Smooth muscle cell (in vitro differentiated cells): ENCODE measurements at regions not wholly inside any gene's neighbourhood (a gene's known extent, or its start where the extent isn't known, plus 50 kb on each side); places are given as distances from the start of the nearest gene placed in this dataset.
A peak's percentile ranks its signal among the peaks of the same experiment; 100 is the strongest.

Experiments used
- DNase-seq: peaks from one replicate; lab custom pipeline; 2025; ENCODE audit not compliant: unreplicated experiment; lab: John Stamatoyannopoulos, UW
- H2AFZ ChIP-seq: fragments of 200-600 bp; sonication (generic); 2 replicates; pipeline ENCODE4 v1.6.0; 2016; ENCODE audit warnings: antibody characterized with exemption, low read depth, mild to moderate bottlenecking
- H3F3A ChIP-seq: fragments of 200-600 bp; sonication (generic); 2 replicates; pipeline ENCODE4 v1.6.0; 2017; ENCODE audit warnings: antibody characterized with exemption, low read depth
- H3K27ac ChIP-seq: fragments of 200-600 bp; sonication (generic); 2 replicates; pipeline ENCODE4 v1.5.1; 2016; ENCODE audit warnings: low read depth, mild to moderate bottlenecking
- H3K27me3 ChIP-seq: fragments of 200-600 bp; sonication (generic); 2 replicates; pipeline ENCODE4 v1.6.1; 2016; ENCODE audit warnings: low read depth, mild to moderate bottlenecking
- H3K36me3 ChIP-seq: fragments of 200-600 bp; sonication (generic); 2 replicates; pipeline ENCODE4 v1.5.1; 2016; ENCODE audit warnings: low read depth
- H3K4me1 ChIP-seq: fragments of 200-600 bp; sonication (generic); 2 replicates; pipeline ENCODE4 v1.5.1; 2016; ENCODE audit warnings: low read depth
- H3K4me2 ChIP-seq: fragments of 200-600 bp; sonication (generic); 2 replicates; pipeline ENCODE4 v1.6.0; 2016; ENCODE audit warnings: mild to moderate bottlenecking
- H3K4me3 ChIP-seq: fragments of 200-600 bp; sonication (generic); 2 replicates; pipeline ENCODE4 v1.5.1; 2016; ENCODE audit warnings: mild to moderate bottlenecking
- H3K79me2 ChIP-seq: fragments of 200-600 bp; sonication (generic); 2 replicates; pipeline ENCODE4 v1.6.0; 2016; ENCODE audit warnings: low read depth, mild to moderate bottlenecking
- H3K9ac ChIP-seq: fragments of 200-600 bp; sonication (generic); 2 replicates; pipeline ENCODE4 v1.6.0; 2016; ENCODE audit warnings: low read depth
- H3K9me3 ChIP-seq: fragments of 200-600 bp; sonication (generic); replicated peaks from 2 replicates; pipeline ENCODE4 v1.5.1; 2016; ENCODE audit warnings: low read depth
- H4K20me1 ChIP-seq: fragments of 200-600 bp; sonication (generic); 2 replicates; pipeline ENCODE4 v1.6.0; 2016; ENCODE audit warnings: low read depth
- WGBS: methylation state at CpG from one replicate; pipeline ENCODE4 v1.1.7; 2016; ENCODE audit warnings: low lambda C conversion rate; 5-methylcytosine and 5-hydroxymethylcytosine counted together
- TF ChIP-seq, protein P1 (sequence below): fragments of 200-600 bp; sonication (generic); IDR thresholded peaks from 2 replicates; pipeline ENCODE4 v1.5.1; 2017; ENCODE audit warnings: borderline replicate concordance, mild to moderate bottlenecking, antibody characterized with exemption; ENCODE audit not compliant: insufficient read depth, poor library complexity, severe bottlenecking

DNA sequence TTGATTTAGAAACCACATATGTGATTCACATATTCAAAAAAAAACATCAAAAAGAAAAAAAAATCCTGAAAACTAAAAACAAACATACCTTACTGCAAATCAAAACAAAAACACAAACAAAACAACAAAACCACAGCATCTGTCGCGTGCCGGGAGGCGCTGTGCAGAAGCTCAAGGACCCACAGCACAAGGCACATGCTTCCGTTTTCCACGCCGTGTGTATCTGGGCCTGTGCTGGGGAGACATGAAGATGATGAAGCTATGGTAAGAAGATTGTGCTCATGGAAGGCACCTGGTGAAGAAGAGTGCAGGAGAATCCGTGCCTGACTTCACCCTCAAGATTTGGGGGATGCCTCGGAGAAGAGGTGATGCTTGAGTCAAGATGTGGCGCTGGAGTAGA lies 788.9 kb upstream of the ARRDC4 start:
- TF ChIP-seq, protein P1, sequence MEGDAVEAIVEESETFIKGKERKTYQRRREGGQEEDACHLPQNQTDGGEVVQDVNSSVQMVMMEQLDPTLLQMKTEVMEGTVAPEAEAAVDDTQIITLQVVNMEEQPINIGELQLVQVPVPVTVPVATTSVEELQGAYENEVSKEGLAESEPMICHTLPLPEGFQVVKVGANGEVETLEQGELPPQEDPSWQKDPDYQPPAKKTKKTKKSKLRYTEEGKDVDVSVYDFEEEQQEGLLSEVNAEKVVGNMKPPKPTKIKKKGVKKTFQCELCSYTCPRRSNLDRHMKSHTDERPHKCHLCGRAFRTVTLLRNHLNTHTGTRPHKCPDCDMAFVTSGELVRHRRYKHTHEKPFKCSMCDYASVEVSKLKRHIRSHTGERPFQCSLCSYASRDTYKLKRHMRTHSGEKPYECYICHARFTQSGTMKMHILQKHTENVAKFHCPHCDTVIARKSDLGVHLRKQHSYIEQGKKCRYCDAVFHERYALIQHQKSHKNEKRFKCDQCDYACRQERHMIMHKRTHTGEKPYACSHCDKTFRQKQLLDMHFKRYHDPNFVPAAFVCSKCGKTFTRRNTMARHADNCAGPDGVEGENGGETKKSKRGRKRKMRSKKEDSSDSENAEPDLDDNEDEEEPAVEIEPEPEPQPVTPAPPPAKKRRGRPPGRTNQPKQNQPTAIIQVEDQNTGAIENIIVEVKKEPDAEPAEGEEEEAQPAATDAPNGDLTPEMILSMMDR: no peak
- no peak overlapping the region for H3K4me3 ChIP-seq
- H3K9me3 ChIP-seq: no peaks in the 10 kb centered on the region
- H3K27me3 ChIP-seq: no peaks in the 10 kb centered on the region
- H3K4me2 ChIP-seq: no peak overlapping the region
- no peak for DNase-seq
- H2AFZ ChIP-seq: no peak overlapping the region
- H4K20me1 ChIP-seq: no peaks in the 10 kb centered on the region
- no peak overlapping the region for H3K9ac ChIP-seq
- no peaks in the 10 kb centered on the region for H3K36me3 ChIP-seq
- no peak overlapping the region for H3K27ac ChIP-seq
- no peaks in the 10 kb centered on the region for H3K79me2 ChIP-seq
- H3K4me1 ChIP-seq: no peaks in the 10 kb centered on the region
- WGBS: 97% methylated on average over 10 of the region's 10 CpGs
- H3F3A ChIP-seq: no peaks in the 10 kb centered on the region

DNA sequence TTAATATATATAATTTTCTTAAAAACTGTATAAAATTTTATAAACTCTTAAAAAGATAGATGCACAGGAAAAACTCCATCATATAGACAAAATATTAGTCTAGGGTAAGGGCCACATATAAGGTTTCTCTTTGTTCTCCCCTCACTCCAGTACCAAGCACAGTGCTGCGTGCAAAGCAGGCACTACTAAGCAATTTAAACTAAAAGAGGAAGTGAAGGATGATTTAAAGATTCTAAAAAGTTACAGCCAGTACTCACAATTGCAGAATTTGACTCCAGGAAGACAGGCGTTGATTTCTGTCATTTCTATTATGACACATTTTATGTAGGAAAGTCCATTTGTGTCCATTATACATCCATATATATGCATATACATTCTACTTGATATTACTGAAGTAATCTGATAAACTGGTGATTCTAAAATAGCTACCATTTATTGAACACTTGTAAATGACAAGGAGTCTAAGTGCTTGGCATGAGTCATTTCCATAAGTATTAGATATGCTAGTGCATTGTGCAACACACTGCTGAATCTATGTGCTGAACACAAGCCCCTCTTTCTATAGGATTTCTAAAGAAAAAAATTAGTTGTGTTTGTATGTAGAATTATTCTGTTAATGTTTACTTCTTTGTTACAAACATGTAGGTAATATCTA lies 785.5 kb upstream of the ARRDC4 start:
- no peaks in the 10 kb centered on the region for H3K36me3 ChIP-seq
- TF ChIP-seq, protein P1: no peak
- H3K27ac ChIP-seq: no peak overlapping the region
- H3K9me3 ChIP-seq: no peaks in the 10 kb centered on the region
- H3K4me2 ChIP-seq: no peak overlapping the region
- no peaks in the 10 kb centered on the region for H3K4me1 ChIP-seq
- H2AFZ ChIP-seq: no peak overlapping the region
- 92% methylated on average over 2 of the region's 2 CpGs for WGBS
- H3F3A ChIP-seq: no peaks in the 10 kb centered on the region
- H3K79me2 ChIP-seq: no peaks in the 10 kb centered on the region
- DNase-seq: no peak
- no peaks in the 10 kb centered on the region for H4K20me1 ChIP-seq
- no peak overlapping the region for H3K4me3 ChIP-seq
- H3K27me3 ChIP-seq: peaks cover 6% of the 10 kb centered on the region
- H3K9ac ChIP-seq: no peak overlapping the region

DNA sequence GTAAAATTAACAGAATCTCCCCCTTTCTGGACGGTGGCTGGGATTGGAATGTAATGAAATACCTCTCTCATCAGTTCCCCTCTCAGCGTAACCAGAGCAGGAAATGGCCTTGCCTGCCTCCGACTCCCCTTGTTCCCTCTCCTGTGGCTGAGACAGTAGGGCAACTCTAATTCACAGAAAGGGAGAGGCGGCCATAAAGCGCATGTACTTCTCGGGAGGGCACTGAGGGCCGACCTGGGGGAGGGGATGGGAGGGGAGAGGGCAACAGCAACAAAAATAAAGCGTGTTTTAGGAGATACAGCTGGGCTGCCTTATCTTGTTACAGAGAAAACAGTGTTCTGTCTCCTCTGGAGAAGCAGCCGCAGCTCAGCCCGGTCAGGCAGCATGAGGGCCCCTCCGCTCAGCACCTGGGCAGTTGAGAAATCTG lies 783.3 kb upstream of the ARRDC4 start:
- Histone ChIP-seq H3K79me2 (no peaks in the 10 kb centered on the region), H4K20me1 (no peaks in the 10 kb centered on the region), H3K36me3 (no peaks in the 10 kb centered on the region), H3K27me3 (peaks cover 6% of the 10 kb centered on the region), H3K9ac (no peak overlapping the region), H3F3A (no peaks in the 10 kb centered on the region), H3K27ac (no peak overlapping the region), H3K4me2 (peak overlapping the region; percentile 70), H3K4me1 (no peaks in the 10 kb centered on the region), H2AFZ (peak overlapping the region; percentile 42), H3K9me3 (no peaks in the 10 kb centered on the region), H3K4me3 (no peak overlapping the region)
- WGBS: 29% methylated on average over 11 of the region's 11 CpGs
- DNase-seq: no peak
- TF ChIP-seq, protein P1: no peak

DNA sequence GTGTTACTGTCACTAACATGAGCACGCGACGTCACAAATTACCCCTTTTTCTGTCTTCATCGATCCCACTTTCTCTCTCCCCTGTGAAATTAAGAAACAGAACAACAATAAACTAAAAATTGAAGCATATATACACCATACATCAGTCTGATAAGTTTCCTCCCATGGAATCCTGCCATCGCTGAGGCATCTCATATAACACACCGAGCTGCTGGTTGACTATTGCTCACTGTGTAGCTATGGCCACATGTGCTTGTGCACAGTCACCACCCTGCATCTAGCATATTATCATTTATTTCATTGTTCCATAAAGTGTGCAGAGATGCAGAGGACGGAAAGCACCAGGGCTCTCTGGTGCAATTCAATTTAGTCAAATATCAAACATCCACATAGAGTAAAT lies 777.9 kb upstream of the ARRDC4 start:
- Histone ChIP-seq H3K27me3 (peaks cover 30% of the 10 kb centered on the region), H4K20me1 (no peaks in the 10 kb centered on the region), H3K9ac (no peak overlapping the region), H3K4me1 (no peaks in the 10 kb centered on the region), H3K27ac (no peak overlapping the region), H3K79me2 (no peaks in the 10 kb centered on the region), H3K4me3 (no peak overlapping the region), H3F3A (no peaks in the 10 kb centered on the region), H2AFZ (no peak overlapping the region), H3K36me3 (no peaks in the 10 kb centered on the region), H3K9me3 (no peaks in the 10 kb centered on the region), H3K4me2 (no peak overlapping the region)
- DNase-seq: no peak
- TF ChIP-seq, protein P1: no peak
- 95% methylated on average over 7 of the region's 7 CpGs for WGBS
